Activated naive CD4-positive, alpha-beta T cell treated with anti-CD3 and anti-CD28 coated beads, Interleukin-2, amount 50 U/mL, for 24 hours (primary cell): ENCODE measurements at regions not wholly inside any gene's neighbourhood (a gene's known extent, or its start where the extent isn't known, plus 50 kb on each side); places are given as distances from the start of the nearest gene placed in this dataset.

ENCODE experiments used
- H3K27ac Mint-ChIP-seq: one replicate; pipeline ENCODE4 v1.8.0; 2021; ENCODE audit warnings: mild to moderate bottlenecking, mixed read lengths
- H3K27me3 Mint-ChIP-seq: one replicate; pipeline ENCODE4 v1.8.0; 2021; ENCODE audit warnings: mixed read lengths
- H3K36me3 Mint-ChIP-seq: one replicate; pipeline ENCODE4 v1.8.0; 2021; ENCODE audit warnings: mixed read lengths
- H3K4me1 Mint-ChIP-seq: one replicate; pipeline ENCODE4 v1.8.0; 2021; ENCODE audit warnings: mixed read lengths
- H3K4me3 Mint-ChIP-seq: one replicate; pipeline ENCODE4 v1.8.0; 2021; ENCODE audit warnings: mild to moderate bottlenecking, mixed read lengths
- H3K9me3 Mint-ChIP-seq: one replicate; pipeline ENCODE4 v1.8.0; 2021; ENCODE audit warnings: mixed read lengths

DNA sequence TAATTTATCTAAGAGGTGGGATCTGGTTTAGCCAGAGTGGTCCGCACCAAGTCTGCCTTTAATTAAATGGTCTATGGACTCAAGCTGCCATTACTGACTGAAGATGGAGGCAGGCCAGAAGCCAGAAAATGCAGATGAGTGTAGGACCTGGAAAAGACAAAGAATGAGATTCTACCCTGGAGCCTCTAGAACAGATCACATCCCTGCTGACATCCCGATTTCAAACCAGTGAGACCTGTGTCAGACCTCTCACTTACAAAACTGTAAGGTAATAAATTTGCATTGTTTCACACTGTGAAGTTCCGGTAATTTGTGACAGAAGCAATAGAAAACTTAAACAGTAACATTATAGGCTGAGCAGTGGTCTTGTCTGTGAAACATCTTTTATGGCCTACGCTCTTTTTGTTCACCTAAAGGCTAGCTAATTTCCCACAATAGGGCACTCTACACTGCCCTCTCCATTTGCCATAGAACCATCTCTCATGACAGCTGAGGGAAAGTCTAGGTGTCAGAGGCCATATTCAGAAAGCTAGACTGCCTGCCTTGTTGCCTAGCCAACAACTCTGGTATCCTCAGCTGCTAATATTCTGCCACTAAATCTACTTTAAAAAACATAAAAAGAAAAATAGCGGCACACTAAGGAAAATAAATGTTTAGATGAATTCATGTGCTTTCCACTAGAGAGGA is 1396.2 kb upstream of the PIK3C3 start:
- Mint-ChIP-seq H3K36me3 (no peaks in the 10 kb centered on the region), H3K9me3 (peaks cover 6% of the 10 kb centered on the region), H3K4me3 (no peak overlapping the region), H3K27ac (no peak overlapping the region), H3K4me1 (no peaks in the 10 kb centered on the region), H3K27me3 (no peaks in the 10 kb centered on the region)

DNA sequence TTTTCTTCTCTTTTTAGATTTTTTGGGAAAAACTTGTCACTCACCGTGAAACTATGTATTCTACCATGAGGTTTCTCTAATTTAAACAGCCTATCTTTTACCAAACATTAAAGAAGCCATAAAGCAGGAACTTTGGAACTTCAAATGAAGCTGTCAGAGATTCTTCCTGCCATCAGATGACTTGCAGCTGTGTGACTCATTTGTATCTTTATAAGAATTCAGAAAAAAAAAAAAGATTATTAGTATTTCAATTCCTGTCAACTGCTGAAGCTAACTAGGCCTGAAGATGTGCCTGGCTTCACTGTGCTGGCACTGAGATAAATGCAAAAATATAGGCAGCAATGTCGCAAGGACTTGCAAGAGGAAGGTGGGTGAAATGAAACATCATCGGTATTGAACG is 1399.1 kb upstream of the PIK3C3 start:
- H3K27ac Mint-ChIP-seq: no peak overlapping the region
- H3K4me3 Mint-ChIP-seq: no peak overlapping the region
- peaks cover 6% of the 10 kb centered on the region for H3K9me3 Mint-ChIP-seq
- no peaks in the 10 kb centered on the region for H3K4me1 Mint-ChIP-seq
- H3K27me3 Mint-ChIP-seq: no peaks in the 10 kb centered on the region
- H3K36me3 Mint-ChIP-seq: no peaks in the 10 kb centered on the region

DNA sequence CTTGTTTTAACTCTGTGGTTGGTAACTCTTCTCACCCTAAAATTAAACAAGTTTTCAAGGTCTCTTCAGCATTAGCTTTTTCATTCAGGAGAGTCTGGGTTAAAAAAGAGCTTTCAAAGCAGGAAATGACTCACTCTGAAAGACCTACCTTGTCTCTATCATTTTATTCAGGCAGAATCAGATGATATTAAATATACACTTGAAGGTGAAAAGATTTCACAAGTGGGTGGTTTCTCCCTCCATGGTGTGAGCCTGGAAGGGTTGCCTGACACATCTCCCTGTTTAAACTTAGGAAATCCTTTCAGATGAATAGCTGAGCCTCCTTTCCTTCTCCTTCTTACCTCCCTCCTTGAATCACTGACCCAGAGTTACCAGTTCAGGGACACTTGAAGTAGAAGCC is 1402.0 kb upstream of the PIK3C3 start:
- no peaks in the 10 kb centered on the region for H3K36me3 Mint-ChIP-seq
- H3K9me3 Mint-ChIP-seq: no peaks in the 10 kb centered on the region
- no peak overlapping the region for H3K4me3 Mint-ChIP-seq
- no peak overlapping the region for H3K27ac Mint-ChIP-seq
- no peaks in the 10 kb centered on the region for H3K4me1 Mint-ChIP-seq
- H3K27me3 Mint-ChIP-seq: no peaks in the 10 kb centered on the region

DNA sequence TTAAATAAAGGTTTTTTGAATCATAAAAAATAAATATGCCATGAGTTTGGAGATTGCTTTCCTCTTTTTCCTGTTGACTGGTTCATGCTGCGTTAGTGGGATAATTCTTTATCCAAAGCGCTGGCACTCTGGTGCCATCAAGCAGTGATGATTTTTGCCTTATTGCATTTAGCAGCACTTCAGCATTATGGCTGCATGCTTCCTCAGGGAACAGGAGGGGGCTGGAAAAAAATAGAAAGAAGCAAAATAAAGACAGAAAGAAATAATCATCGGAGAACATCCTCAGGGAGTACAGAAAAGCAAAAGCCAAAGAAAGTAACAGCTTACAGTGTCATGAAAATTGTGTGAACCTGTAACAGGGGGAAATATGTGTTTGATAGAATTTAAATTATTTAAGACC is 1408.2 kb upstream of the PIK3C3 start:
- H3K9me3 Mint-ChIP-seq: peaks cover 19% of the 10 kb centered on the region
- H3K36me3 Mint-ChIP-seq: no peaks in the 10 kb centered on the region

DNA sequence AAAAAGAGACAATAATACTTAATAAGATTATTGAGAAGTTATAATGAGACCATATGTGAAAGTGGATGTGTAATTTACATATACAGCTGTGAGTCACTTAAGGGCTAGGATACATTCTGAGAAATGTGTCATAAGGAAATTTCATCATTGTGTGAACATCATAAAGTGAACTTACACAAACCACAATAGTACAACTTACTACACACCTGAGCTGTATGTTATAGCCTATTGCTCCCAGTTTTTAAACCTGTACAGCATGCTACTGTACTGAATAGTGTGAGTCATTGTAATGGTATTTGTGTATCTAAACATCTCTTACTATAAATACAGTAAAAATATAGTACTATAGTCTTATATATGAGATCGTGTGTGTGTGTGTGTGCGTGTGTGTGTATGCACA is 1420.3 kb upstream of the PIK3C3 start:
- H3K4me3 Mint-ChIP-seq: no peak overlapping the region
- H3K4me1 Mint-ChIP-seq: no peaks in the 10 kb centered on the region
- H3K27ac Mint-ChIP-seq: no peak overlapping the region
- H3K27me3 Mint-ChIP-seq: no peaks in the 10 kb centered on the region
- no peaks in the 10 kb centered on the region for H3K36me3 Mint-ChIP-seq
- peaks cover 13% of the 10 kb centered on the region for H3K9me3 Mint-ChIP-seq

More for the DNA sequence above, 1408.2 kb upstream of the PIK3C3 start:
- Mint-ChIP-seq H3K4me1 (no peaks in the 10 kb centered on the region), H3K4me3 (no peak overlapping the region), H3K27ac (no peak overlapping the region), H3K27me3 (no peaks in the 10 kb centered on the region)

DNA sequence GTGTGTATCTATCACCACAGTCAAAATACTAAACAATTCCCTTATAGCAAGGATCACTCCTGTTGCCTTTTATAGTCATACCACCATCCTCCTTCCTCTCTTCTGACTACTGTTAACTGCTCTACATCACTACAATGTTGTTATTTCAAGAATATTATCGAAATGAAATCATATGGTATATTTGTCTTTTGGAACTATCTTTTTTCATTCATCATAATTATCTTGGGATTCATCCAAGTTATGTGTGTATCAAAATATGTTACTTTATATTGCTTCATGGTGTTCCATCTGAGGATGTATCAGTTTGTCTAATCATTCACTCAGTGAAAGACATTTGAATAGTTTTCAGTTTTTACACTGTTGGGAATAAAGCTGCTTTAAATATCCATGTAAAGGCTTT is 1423.0 kb upstream of the PIK3C3 start:
- Mint-ChIP-seq H3K9me3 (peaks cover 8% of the 10 kb centered on the region), H3K27me3 (no peaks in the 10 kb centered on the region), H3K4me1 (no peaks in the 10 kb centered on the region), H3K36me3 (no peaks in the 10 kb centered on the region), H3K27ac (no peak overlapping the region), H3K4me3 (no peak overlapping the region)

DNA sequence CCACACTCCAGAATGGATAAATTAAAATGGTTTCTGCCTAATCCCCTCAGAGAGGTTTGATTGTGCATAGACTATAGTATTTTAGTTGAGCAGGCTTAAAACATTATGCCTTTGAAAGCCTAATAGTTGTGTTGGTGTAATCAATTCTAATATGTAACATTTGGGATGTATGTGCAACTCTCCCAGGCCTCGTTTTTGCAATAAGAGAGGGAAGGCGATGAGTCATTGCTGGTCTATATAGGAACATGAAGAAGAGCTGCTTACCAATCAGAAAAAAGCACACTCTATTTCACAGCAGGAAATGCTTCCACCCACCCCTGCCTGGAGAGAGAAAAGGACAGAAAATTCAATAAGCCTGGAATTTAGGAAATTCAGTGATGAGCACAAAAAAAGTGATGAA is 1424.0 kb upstream of the PIK3C3 start:
- no peaks in the 10 kb centered on the region for H3K27me3 Mint-ChIP-seq
- no peaks in the 10 kb centered on the region for H3K36me3 Mint-ChIP-seq
- H3K4me1 Mint-ChIP-seq: no peaks in the 10 kb centered on the region
- H3K4me3 Mint-ChIP-seq: no peak overlapping the region
- H3K9me3 Mint-ChIP-seq: peaks cover 8% of the 10 kb centered on the region
- no peak overlapping the region for H3K27ac Mint-ChIP-seq

DNA sequence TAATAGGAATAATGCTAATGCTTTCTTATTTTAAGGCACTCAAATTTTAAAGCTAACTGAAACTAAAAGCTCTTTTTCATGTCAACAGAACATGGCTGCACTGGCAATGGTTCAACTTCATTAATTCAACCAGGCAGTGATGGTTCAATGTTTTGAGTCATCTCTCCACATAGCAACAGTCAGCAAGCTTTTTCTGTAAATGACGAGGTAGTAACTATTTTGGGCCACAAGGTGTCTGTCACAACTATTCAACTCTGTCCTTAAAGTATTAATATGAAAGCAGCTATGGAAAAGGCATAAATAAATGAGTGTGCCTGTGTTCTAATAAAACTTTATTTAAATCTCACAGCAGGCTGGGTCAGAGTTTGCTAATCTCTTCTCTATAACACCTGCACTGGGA is 1425.6 kb upstream of the PIK3C3 start:
- H3K9me3 Mint-ChIP-seq: peaks cover 8% of the 10 kb centered on the region
- H3K27me3 Mint-ChIP-seq: no peaks in the 10 kb centered on the region
- no peak overlapping the region for H3K27ac Mint-ChIP-seq
- no peaks in the 10 kb centered on the region for H3K36me3 Mint-ChIP-seq
- H3K4me3 Mint-ChIP-seq: no peak overlapping the region
- no peaks in the 10 kb centered on the region for H3K4me1 Mint-ChIP-seq

DNA sequence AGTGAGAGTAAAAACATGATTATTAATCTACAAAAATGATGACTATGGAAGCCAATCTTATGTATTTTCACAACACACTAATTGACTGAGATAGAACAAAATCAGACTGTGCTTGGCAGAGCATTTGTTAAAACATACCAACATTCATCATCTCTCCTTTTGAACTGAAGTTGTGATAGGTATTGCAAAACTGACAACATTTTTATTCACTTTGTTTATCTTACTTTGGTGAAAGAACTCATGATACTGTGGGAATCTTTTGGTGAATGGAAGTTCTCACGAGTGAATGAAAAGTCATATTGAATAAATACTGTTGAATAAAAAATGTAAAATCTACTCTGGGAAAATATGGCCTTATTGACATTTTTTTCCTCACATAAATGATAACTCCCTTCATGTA is 1430.2 kb upstream of the PIK3C3 start:
- no peaks in the 10 kb centered on the region for H3K4me1 Mint-ChIP-seq
- no peak overlapping the region for H3K4me3 Mint-ChIP-seq
- no peaks in the 10 kb centered on the region for H3K36me3 Mint-ChIP-seq
- peaks cover 7% of the 10 kb centered on the region for H3K9me3 Mint-ChIP-seq
- no peaks in the 10 kb centered on the region for H3K27me3 Mint-ChIP-seq
- H3K27ac Mint-ChIP-seq: no peak overlapping the region

DNA sequence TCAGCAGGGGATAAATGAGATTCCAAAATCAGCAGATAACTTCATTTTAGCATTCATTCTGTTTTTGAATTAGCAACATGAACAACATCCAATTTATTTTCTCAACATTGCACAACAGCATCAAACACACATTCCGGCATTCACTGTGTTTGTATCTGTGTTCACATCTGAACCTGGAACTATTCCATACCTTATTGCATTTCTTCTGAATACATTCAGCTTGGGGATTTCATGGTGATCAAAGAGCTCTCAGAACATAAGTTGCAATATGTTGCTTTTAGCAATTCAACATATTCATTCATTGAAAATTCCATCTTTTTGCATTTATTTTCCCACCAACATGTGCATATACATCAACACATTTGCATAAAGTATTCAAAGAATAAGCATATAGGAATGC is 1431.7 kb upstream of the PIK3C3 start:
- H3K36me3 Mint-ChIP-seq: no peaks in the 10 kb centered on the region
- H3K4me3 Mint-ChIP-seq: no peak overlapping the region
- H3K4me1 Mint-ChIP-seq: no peaks in the 10 kb centered on the region
- peaks cover 7% of the 10 kb centered on the region for H3K9me3 Mint-ChIP-seq
- no peak overlapping the region for H3K27ac Mint-ChIP-seq
- H3K27me3 Mint-ChIP-seq: no peaks in the 10 kb centered on the region

DNA sequence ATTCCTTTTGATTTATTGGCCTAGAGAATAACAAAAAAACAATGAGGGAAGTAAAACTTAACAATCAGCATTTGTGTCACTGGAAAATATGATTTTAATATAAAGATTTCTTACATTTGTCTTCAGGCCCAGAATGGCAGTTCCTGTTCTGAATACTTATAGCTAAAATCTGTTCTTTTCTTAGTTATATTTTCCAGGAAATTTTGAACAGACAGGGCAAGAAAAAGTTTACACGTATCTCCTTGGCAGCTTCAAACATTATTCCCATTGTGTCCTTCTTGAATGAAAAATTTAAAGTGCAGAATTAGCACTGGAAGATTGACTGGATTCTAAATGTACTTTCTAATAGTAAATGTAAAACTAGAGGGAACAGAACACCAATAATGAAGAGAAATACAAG is 1454.0 kb upstream of the PIK3C3 start:
- Mint-ChIP-seq H3K4me3 (no peak overlapping the region), H3K36me3 (no peaks in the 10 kb centered on the region), H3K9me3 (no peaks in the 10 kb centered on the region), H3K27ac (no peak overlapping the region), H3K4me1 (no peaks in the 10 kb centered on the region), H3K27me3 (no peaks in the 10 kb centered on the region)

DNA sequence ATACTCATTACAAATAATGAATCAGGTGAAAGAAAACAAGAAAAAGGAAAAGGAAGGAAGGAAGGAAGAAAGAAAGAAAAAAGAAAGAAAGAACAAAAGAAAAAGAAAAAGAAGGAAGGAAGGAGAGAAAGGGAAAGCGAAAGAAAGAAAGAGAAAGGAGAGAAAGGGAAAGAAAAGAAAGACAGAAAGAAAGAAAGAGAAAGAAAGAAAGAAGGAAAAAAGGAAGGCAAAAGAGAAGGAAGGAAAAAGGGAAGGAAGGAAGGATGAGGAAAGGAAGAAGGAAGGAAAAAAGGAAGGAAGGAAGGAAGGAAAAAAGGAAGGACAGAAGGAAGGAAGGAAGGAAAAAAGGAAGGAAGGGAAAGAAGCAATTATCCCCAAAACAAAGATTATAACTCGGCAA is 1460.4 kb upstream of the PIK3C3 start:
- Mint-ChIP-seq H3K27me3 (no peaks in the 10 kb centered on the region), H3K36me3 (no peaks in the 10 kb centered on the region)

DNA sequence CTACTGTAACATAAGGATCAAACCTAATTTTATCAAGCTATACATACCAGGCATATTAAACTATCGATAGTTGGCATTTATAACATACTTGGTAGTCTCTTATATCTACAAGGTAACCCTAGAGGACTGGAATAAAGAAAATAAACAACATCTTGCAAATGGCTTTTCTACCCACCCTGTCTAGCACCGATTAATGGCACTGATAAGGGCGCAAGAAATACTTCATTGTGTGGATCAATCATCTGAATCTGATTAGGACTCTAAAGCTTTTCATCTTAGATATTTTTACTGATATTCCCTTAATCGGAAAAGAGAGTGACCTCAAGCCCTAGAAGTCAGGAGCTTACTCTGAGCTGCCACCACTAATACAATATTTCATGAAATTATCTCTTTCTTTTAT is 1461.7 kb upstream of the PIK3C3 start:
- H3K36me3 Mint-ChIP-seq: no peaks in the 10 kb centered on the region
- no peaks in the 10 kb centered on the region for H3K27me3 Mint-ChIP-seq
- H3K9me3 Mint-ChIP-seq: peaks cover 9% of the 10 kb centered on the region
- H3K4me1 Mint-ChIP-seq: no peaks in the 10 kb centered on the region
- H3K27ac Mint-ChIP-seq: no peak overlapping the region
- no peak overlapping the region for H3K4me3 Mint-ChIP-seq

More for the DNA sequence above, 1460.4 kb upstream of the PIK3C3 start:
- peaks cover 4% of the 10 kb centered on the region for H3K9me3 Mint-ChIP-seq
- no peaks in the 10 kb centered on the region for H3K4me1 Mint-ChIP-seq
- H3K4me3 Mint-ChIP-seq: no peak overlapping the region
- no peak overlapping the region for H3K27ac Mint-ChIP-seq

DNA sequence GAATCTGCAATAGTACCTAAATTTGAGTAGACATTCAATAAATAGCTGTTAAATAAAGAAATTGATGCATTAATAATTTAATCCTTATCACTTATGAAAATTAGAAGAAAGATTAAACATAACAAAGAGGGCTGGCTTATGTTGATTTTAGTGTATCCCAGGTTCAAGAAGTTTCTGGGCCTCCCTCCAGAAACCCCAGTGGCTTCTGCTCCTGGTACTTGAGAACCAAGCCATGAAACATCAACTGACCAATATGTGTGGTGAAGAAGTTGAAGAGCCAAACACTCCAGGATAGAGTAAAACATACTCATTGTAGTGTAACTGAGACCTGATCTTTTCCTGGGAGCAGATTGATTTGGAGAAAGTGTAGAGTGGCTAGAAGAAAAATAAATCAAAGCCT is 1465.7 kb upstream of the PIK3C3 start:
- no peaks in the 10 kb centered on the region for H3K27me3 Mint-ChIP-seq
- H3K36me3 Mint-ChIP-seq: no peaks in the 10 kb centered on the region
- peaks cover 10% of the 10 kb centered on the region for H3K9me3 Mint-ChIP-seq
- H3K27ac Mint-ChIP-seq: no peak overlapping the region
- H3K4me1 Mint-ChIP-seq: no peaks in the 10 kb centered on the region
- no peak overlapping the region for H3K4me3 Mint-ChIP-seq

DNA sequence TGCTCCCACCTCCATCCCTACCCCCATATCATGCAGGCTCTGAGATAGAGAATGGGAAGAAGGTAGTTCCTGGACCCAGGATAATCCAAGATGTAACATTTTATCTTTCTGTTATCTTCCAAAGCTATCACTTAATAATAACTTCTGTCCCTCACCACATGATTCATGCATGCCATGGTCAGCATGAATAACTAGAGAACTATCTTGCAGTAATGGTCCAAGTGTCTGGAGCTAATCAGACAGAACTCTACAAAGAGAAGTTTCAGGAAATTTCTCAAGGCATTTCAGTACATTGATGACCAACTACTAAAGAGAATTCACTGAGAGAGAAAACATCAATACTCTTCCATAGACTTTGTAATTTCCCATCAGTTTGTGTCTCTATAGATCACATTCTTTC is 1469.7 kb upstream of the PIK3C3 start:
- Mint-ChIP-seq H3K4me3 (no peak overlapping the region), H3K36me3 (no peaks in the 10 kb centered on the region), H3K9me3 (peaks cover 15% of the 10 kb centered on the region), H3K27ac (no peak overlapping the region), H3K27me3 (no peaks in the 10 kb centered on the region), H3K4me1 (no peaks in the 10 kb centered on the region)

DNA sequence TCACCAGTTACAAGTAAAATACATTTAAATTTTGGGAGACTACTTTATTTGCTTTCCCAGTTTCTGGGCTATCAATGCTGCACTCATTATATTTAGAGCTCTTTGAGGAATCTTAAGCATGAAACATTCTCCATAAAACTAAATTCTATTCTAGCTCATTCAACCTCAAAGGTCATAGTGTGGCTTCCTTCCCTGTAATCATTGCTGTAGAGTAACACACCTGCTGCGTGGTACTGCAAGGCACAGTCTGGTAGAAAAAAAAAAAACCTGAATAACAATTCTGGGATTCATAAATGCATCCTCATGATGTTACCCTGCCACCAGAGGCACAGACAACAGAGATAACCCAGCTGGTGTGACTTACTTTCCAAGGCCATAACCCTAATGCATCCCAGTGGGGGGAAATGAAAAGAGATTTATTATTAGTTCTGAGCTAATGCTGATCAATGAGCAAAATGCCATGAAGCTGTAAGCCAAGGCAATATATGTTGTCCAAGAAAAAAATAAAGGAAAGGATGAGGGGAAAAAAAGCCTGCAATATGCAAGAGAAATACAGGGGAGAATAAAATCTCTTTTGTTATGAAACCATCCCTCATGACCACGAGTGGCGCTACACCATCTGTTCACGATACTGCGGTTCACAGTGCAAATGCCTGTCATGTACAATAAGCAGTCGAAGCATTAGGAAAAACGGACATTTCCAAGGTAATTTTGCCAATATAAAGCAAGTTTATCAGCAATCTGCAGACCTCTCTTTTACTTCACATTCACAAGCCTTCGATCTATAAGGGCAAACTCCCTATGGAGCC is 1481.6 kb upstream of the PIK3C3 start:
- no peaks in the 10 kb centered on the region for H3K36me3 Mint-ChIP-seq
- H3K27me3 Mint-ChIP-seq: no peaks in the 10 kb centered on the region
- no peak overlapping the region for H3K27ac Mint-ChIP-seq
- H3K4me3 Mint-ChIP-seq: no peak overlapping the region
- no peaks in the 10 kb centered on the region for H3K4me1 Mint-ChIP-seq
- peaks cover 14% of the 10 kb centered on the region for H3K9me3 Mint-ChIP-seq
